Smooth muscle cell (in vitro differentiated cells): ENCODE measurements at regions not wholly inside any gene's neighbourhood (a gene's known extent, or its start where the extent isn't known, plus 50 kb on each side); places are given as distances from the start of the nearest gene placed in this dataset.

ENCODE experiments used
- DNase-seq: peaks from one replicate; lab custom pipeline; 2025; ENCODE audit not compliant: unreplicated experiment; lab: John Stamatoyannopoulos, UW
- H2AFZ ChIP-seq: fragments of 200-600 bp; sonication (generic); 2 replicates; pipeline ENCODE4 v1.6.0; 2016; ENCODE audit warnings: antibody characterized with exemption, low read depth, mild to moderate bottlenecking
- H3F3A ChIP-seq: fragments of 200-600 bp; sonication (generic); 2 replicates; pipeline ENCODE4 v1.6.0; 2017; ENCODE audit warnings: antibody characterized with exemption, low read depth
- H3K27ac ChIP-seq: fragments of 200-600 bp; sonication (generic); 2 replicates; pipeline ENCODE4 v1.5.1; 2016; ENCODE audit warnings: low read depth, mild to moderate bottlenecking
- H3K27me3 ChIP-seq: fragments of 200-600 bp; sonication (generic); 2 replicates; pipeline ENCODE4 v1.6.1; 2016; ENCODE audit warnings: low read depth, mild to moderate bottlenecking
- H3K36me3 ChIP-seq: fragments of 200-600 bp; sonication (generic); 2 replicates; pipeline ENCODE4 v1.5.1; 2016; ENCODE audit warnings: low read depth
- H3K4me1 ChIP-seq: fragments of 200-600 bp; sonication (generic); 2 replicates; pipeline ENCODE4 v1.5.1; 2016; ENCODE audit warnings: low read depth
- H3K4me2 ChIP-seq: fragments of 200-600 bp; sonication (generic); 2 replicates; pipeline ENCODE4 v1.6.0; 2016; ENCODE audit warnings: mild to moderate bottlenecking
- H3K4me3 ChIP-seq: fragments of 200-600 bp; sonication (generic); 2 replicates; pipeline ENCODE4 v1.5.1; 2016; ENCODE audit warnings: mild to moderate bottlenecking
- H3K79me2 ChIP-seq: fragments of 200-600 bp; sonication (generic); 2 replicates; pipeline ENCODE4 v1.6.0; 2016; ENCODE audit warnings: low read depth, mild to moderate bottlenecking
- H3K9ac ChIP-seq: fragments of 200-600 bp; sonication (generic); 2 replicates; pipeline ENCODE4 v1.6.0; 2016; ENCODE audit warnings: low read depth
- H3K9me3 ChIP-seq: fragments of 200-600 bp; sonication (generic); replicated peaks from 2 replicates; pipeline ENCODE4 v1.5.1; 2016; ENCODE audit warnings: low read depth
- H4K20me1 ChIP-seq: fragments of 200-600 bp; sonication (generic); 2 replicates; pipeline ENCODE4 v1.6.0; 2016; ENCODE audit warnings: low read depth
- CTCF ChIP-seq: fragments of 200-600 bp; sonication (generic); IDR thresholded peaks from 2 replicates; pipeline ENCODE4 v1.5.1; 2017; ENCODE audit warnings: borderline replicate concordance, mild to moderate bottlenecking, antibody characterized with exemption; ENCODE audit not compliant: insufficient read depth, poor library complexity, severe bottlenecking
- WGBS: methylation state at CpG from one replicate; pipeline ENCODE4 v1.1.7; 2016; ENCODE audit warnings: low lambda C conversion rate; 5-methylcytosine and 5-hydroxymethylcytosine counted together

GRCh38 chr10:21230219-21230618 is 295.3 kb downstream of the SKIDA1 start:
- H3K4me1 ChIP-seq: no peaks in the 10 kb centered on the region
- H2AFZ ChIP-seq: no peak overlapping the region
- H3K27ac ChIP-seq: no peak overlapping the region

GRCh38 chr10:21217748-21218367 is 307.6 kb downstream of the SKIDA1 start:
- Histone ChIP-seq H3K4me3 (no peak overlapping the region), H3K4me1 (no peaks in the 10 kb centered on the region), H3F3A (peaks cover 6% of the 10 kb centered on the region), H2AFZ (no peak overlapping the region), H3K9me3 (no peaks in the 10 kb centered on the region), H3K27me3 (no peaks in the 10 kb centered on the region), H3K79me2 (no peaks in the 10 kb centered on the region), H3K4me2 (no peak overlapping the region), H3K9ac (no peak overlapping the region), H3K36me3 (no peaks in the 10 kb centered on the region), H4K20me1 (no peaks in the 10 kb centered on the region), H3K27ac (no peak overlapping the region)
- TF ChIP-seq CTCF: no peak
- DNase-seq: no peak
- WGBS: 96% methylated on average over 10 of the region's 10 CpGs

More at GRCh38 chr10:21230219-21230618, 295.3 kb downstream of the SKIDA1 start:
- Histone ChIP-seq H3F3A (no peaks in the 10 kb centered on the region), H3K9ac (no peak overlapping the region), H3K27me3 (no peaks in the 10 kb centered on the region), H3K4me3 (no peak overlapping the region), H3K4me2 (no peak overlapping the region), H3K36me3 (no peaks in the 10 kb centered on the region), H4K20me1 (no peaks in the 10 kb centered on the region), H3K79me2 (no peaks in the 10 kb centered on the region), H3K9me3 (no peaks in the 10 kb centered on the region)
- TF ChIP-seq CTCF: no peak
- no peak for DNase-seq

GRCh38 chr10:21217107-21217506 is 308.4 kb downstream of the SKIDA1 start:
- no peak for TF ChIP-seq CTCF
- H3K36me3 ChIP-seq: no peaks in the 10 kb centered on the region
- no peaks in the 10 kb centered on the region for H3K9me3 ChIP-seq
- H3K4me2 ChIP-seq: no peak overlapping the region
- H3K9ac ChIP-seq: no peak overlapping the region
- WGBS: 87% methylated on average over 3 of the region's 3 CpGs
- DNase-seq: no peak
- no peaks in the 10 kb centered on the region for H3K27me3 ChIP-seq
- H3F3A ChIP-seq: peaks cover 6% of the 10 kb centered on the region
- H2AFZ ChIP-seq: no peak overlapping the region
- no peaks in the 10 kb centered on the region for H4K20me1 ChIP-seq
- H3K27ac ChIP-seq: no peak overlapping the region
- no peak overlapping the region for H3K4me3 ChIP-seq
- H3K4me1 ChIP-seq: no peaks in the 10 kb centered on the region
- H3K79me2 ChIP-seq: no peaks in the 10 kb centered on the region

GRCh38 chr10:21214329-21214728 is 311.2 kb downstream of the SKIDA1 start:
- H3F3A ChIP-seq: peaks cover 6% of the 10 kb centered on the region
- WGBS: 96% methylated on average over 3 of the region's 3 CpGs

More at GRCh38 chr10:21214329-21214728, 311.2 kb downstream of the SKIDA1 start:
- no peaks in the 10 kb centered on the region for H3K79me2 ChIP-seq
- H3K4me2 ChIP-seq: no peak overlapping the region
- DNase-seq: no peak
- no peaks in the 10 kb centered on the region for H4K20me1 ChIP-seq
- no peak overlapping the region for H2AFZ ChIP-seq
- no peaks in the 10 kb centered on the region for H3K9me3 ChIP-seq
- no peaks in the 10 kb centered on the region for H3K36me3 ChIP-seq
- no peak overlapping the region for H3K27ac ChIP-seq
- H3K9ac ChIP-seq: no peak overlapping the region
- H3K4me1 ChIP-seq: no peaks in the 10 kb centered on the region
- TF ChIP-seq CTCF: no peak
- H3K27me3 ChIP-seq: no peaks in the 10 kb centered on the region
- no peak overlapping the region for H3K4me3 ChIP-seq
